GF-D8 (cell line): ENCODE measurements at regions not wholly inside any gene's neighbourhood (a gene's known extent, or its start where the extent isn't known, plus 50 kb on each side); places are given as distances from the start of the nearest gene placed in this dataset.

Source experiments
- DNase-seq: peaks from one replicate; lab custom pipeline; 2025; lab: John Stamatoyannopoulos, UW

DNA sequence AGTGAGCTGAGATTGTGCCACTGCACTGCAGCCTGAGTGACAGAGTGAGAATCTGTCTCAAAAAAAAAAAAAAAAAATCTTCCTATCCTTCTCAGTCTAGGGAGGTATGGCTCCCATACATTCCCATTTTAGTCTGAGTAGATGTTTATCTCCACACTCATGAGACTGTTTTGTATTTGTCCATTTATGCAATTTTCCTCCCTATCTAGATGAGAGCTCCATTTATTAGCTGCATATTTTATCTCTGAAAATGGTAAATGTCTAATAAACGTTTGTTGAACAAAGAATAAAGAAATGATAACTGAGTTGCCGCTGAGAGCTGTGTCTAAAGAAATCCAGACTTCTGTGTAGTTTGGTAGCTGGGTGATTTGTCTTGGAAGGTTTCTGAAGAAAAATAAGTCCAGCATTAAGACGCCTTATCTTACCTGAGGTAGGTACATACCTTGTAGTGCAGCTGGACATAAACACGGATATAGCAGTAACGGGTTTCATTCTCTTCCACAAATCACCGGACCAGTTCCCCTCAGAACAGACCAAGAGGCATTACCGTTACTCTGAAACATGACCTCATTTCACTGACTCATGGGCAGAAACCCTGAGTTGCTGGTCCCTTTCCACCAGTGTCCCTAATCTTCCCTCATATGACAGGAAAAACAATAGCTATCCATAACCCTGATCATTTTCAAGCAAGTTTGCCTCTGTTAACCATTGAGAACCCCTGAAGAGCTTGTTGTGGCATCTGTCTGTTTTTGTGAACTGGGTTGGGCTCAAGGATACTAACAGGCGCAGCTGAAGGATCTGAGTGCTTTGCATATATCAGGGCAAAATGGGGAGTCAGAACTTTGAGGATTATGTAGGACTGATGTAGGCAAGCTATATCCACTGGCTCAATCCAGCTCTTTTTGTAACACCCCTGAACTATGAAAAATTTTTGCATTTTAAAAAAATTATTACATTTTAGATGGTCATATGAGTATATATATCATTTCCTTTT lies 177.4 kb upstream of the XYLT1 start:
- DNase-seq = no peak

DNA sequence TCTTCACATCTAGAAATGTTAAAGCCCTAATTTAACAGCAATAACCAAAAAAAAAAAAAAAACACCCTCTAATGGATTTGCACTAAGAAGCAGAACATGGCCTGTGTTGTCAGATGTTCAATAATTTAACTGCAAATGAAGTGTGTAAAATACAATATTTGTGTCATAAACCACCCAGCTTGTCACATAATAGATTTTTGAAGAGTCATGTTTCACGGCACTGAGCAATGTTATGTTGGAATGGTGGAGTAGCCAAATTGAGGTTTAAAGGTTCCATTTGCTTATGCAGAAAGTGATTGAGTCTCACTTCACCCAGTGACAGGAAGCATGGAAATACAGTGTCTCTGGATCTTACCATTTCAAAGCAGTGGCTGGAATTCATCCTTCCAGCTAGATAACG lies 173.2 kb upstream of the XYLT1 start:
- DNase-seq = no peak

DNA sequence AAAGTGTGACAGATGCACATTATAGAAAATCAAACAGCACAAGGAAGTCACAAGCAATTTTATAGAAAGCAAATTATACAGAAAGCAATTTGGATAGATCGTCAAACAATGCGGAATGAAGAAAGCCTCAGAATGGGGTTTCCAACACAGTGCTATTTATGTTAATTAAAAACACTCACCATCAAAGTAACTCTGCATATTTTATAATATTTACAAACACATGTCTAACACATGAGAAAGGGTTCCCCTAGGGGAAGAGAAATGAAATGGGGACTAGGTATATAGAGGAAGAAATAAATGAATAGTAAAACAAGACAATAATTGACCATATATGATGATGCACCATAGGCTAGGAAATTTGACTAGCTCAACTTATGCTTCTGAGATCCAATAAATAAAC lies 171.2 kb upstream of the XYLT1 start:
- DNase-seq = no peak

DNA sequence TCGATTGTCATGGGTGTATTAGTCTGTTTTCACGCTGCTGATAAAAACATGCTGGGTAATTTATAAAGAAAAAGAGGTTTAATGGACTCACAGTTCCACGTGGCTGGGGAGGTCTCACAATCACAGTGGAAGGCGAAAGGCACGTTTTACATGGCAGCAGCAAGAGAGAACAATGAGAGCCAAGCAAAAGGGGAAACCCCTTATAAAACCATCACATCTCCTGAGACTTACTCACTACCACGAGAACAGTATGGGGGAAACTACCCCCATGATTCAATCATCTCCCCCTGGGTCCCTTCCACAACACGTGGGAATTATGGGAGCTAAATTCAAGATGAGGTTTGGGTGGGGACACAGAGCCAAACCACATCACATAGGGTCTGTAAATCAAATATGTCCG lies 167.4 kb upstream of the XYLT1 start:
- DNase-seq = no peak

DNA sequence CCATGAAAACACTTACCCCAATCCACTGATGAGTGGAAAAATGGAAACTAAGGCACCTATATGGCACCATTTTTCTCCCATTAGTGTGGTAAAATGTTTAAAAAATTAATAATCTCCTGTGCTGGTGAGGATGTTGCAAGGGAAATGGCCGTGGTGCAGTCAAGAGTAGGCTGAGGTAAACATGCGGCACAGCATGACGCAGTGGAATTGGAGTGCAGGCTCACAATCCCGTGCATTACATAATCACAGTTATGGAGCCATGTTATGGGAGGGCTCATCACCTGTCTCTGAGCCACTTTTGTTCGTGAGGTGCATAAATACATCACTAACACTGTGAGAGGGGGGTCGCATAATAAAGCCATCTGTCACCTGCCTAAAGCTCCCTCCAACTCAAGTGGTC lies 164.4 kb upstream of the XYLT1 start:
- DNase-seq = no peak

DNA sequence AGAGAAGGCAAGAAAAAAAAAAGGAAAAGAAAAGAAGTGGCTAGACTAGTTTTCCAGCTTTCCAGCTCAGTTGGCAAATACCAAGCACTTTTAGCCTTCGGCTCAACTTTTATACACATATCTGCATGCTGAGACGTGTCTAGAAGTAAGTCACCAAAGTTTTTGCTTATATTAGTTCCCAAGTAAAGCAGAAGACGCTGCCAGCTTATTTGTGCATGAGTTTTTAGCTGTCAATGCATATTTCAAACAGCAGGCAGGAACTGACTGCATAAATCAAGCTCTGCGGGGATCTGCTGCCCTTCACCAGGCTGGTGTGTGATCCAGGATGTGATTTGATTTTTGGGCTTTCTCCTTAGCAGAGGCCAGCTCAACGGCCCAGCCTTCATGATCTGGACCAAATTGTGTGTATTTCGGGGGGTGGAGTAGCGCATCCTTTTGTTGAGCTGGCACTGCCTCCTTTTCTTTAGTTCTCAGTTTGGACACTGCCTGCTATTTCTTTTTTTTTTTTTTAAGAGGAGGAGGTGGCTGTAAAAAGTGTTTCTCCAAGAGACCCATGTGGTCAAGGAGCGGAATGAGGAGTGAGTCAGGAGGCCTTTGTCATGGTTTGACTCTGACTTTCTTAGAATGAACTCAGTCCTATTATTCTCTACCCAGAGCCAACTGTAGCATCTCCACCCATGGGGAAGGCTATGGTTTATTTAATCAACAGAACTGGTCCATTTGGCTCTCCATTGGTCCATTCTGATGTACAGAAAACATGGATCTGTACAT lies 162.6 kb upstream of the XYLT1 start:
- no peak for DNase-seq

DNA sequence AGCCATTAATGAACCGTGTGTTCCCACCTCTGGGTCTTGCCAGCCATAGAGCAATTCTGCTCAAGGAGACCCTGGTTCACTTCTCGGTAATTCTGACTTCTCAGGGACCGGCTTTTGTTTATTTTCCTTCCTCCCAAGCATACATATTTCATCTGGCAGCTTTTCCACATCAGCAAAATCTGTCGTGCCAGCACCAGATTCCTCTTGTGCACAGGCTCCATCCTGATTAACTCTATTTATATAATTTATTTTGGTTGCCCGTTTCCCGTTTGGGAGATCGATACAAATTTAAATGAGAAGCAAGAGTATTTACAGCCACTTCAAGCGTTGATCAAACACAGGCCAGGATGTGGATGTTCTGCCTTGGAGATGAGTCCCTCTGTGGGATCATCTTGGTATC lies 161.9 kb upstream of the XYLT1 start:
- DNase-seq = no peak

DNA sequence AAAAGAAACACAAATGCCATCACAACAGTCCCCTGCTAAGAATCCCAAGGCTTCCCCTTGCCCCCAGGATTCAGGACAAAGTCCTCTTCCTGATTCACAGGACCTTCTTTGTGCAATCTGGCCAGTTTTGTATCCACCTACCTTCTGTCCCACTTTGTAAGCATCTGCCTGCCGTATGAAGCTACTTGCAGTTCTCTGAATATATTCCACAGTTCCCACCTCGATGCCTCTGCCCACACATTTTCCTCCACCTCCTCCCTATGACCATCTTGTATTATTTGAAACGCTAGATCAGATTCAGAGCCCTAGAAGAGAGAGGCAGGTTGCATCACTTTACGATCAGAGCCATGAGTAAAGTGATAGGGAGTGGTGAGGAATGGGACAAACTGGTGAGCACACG lies 159.2 kb upstream of the XYLT1 start:
- no peak for DNase-seq

DNA sequence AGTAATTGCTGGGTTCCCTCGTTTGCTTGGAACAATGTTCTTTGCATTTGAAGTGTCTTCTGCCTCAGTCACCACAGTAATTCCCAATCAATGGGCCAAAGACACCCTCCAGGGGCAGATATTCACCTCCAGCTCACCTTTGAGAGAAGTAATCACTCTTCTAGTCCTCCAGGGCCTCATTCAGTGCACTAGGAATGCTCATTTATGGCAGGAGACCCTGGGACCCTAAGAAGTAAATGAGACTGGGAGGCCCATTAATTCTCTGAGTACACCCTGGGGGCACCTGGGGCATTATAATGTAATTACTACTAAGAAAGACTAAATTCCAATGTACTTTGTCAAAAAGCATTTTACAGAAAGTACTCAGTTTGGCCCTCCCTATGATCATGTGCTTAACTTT lies 158.2 kb upstream of the XYLT1 start:
- no peak for DNase-seq

DNA sequence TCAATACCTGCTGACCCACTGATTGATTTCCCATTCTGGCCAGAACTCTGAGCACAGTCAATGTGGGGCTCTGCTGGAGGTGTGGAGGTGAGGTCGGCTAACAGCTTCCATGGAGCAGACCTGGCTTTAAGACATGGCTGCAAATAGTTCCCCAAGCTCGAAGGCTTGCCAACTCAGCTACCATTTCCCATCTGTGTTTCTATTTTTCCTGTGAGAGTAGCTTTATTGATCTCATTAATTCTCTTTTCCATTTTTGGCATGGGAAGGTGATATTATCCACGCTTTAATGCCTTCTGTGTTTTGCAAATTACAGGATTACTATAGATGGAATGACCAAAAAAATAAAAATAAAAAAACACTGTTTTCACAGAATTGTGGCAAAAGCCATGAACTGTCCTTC lies 151.6 kb upstream of the XYLT1 start:
- DNase-seq = no peak

DNA sequence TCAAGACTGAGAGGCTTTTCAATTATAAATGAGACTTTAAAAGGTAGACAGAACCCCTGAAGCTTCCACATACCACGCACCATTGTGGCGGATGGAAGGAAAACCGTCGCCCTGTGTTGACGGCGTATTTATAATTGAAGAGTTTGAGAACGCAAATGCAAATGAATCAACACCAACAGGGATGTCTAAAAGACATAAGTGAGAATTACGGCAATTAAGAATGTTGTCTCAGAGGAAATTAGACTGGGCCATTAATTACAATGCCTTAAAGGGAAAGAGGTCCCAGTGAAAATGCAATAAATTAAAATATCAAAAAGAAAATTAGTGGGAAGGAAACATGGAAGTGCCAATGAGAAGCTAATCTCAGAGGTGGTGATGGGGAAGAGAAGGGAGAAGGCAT lies 148.5 kb upstream of the XYLT1 start:
- no peak for DNase-seq

DNA sequence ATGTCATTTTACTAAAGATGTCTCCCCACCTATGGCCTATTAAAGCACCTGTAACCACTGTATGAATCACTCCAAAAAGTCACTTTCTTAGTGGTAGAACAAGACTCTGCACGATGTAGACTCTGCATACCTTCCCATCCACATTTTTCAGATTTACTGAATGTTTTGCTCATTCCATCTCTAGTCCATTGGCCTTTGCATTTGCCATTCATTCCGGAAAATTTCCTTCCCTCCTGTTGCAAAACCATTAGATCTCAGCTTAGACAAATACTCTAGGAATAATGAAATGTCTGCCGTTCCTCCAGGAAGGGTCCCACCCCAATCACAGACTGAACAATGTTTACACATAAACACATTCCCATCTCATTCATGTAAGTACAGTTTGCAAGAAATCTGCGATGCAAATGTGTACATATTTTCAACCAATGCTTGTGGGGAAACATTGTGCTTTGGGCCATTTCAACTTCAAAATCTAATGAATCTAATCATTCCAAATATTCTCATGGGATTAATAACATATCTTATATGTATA lies 146.3 kb upstream of the XYLT1 start:
- DNase-seq = no peak

DNA sequence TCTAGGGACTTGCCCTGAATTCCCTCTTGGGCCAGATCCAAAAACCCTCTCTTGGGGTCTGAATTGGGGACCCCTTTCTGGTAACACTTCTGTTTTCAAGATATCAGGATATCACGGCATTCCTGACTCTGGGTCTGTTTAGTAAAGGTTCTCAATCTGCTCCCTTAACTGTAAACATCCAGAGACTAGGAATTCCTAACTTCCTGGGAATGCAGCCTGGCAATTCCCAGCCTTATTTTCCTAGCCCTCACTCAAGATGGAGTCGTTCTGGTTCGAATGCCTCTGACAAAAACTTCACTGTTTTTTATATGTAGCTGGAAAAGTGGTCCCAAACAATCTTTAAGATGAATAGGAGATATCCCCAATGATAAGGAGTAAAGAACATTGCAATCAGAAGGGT lies 141.6 kb upstream of the XYLT1 start:
- DNase-seq = no peak

DNA sequence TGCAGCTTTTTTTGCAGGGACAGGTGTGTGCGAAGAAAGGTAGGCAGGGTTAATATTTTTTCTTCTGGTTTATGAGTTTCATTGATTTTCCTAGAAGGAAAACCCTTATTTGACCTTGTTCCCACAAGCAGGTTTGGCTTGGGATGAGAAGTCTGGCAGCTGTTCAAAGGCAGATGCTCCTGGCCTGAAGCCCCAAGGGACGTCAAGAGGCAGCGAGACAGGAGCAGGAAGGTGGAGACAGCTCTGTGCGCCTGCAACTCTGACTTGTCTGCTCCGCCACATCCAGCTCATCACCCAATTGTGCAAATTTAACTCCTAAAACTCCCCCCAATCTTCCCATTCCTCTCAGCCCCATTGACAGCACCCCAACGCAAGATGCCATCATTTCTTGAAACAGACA lies 136.8 kb upstream of the XYLT1 start:
- no peak for DNase-seq

DNA sequence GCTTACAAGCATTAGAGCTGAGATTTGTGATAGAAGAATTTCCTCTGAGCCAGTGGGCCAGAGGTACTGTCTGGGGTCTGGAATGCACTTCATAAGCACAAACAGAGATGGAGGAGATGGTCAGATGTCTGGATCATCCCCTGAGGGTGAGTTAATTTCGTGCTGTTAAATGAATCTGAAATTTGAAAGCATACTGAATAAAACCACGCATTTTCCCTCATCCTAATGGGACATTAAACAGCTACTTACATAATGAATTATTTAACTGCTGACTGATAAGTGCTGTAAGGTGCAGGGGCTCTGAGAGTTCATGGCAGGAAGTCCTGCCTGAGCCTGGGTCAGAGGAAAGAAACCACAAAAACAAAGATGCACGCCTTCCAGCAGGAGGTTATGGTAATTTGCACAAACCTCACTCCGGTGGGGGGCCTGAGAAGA lies 136.3 kb upstream of the XYLT1 start:
- no peak for DNase-seq

DNA sequence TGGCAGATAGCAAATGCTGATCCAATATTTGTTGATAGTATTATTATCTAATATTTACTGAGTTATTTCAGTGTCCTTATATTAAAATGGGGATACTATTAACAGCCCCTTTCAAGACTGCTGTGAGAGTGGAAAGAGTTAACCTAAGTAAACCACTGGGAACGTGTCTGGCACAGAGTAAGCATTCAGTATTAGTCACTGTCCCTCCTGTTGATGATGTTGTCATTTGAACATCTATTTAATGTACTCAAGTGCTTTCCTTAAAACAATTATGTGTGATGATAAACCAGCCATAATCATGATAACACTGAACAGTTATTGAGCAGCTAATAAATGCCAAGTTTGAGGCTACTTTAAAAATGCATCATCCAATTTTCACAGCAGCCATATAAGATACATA lies 135.7 kb upstream of the XYLT1 start:
- DNase-seq = no peak

DNA sequence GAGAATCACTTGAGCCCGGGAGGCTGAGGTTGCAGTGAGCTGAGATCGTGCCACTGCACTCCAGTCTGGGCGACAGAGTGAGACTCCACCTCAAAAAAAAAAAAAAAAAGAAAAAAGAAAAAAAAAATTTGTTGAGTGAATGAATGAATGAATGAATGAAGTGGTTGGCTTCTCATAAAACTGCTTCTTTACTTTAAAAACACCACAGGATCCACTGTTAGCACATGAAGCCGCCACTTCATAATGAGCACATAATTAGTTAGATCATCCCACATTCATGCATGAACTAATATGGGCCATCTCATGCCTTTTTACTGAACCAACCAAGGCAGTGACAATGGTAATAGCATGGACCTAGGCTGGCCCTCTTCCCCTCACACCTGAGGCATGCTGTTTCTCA lies 135.0 kb upstream of the XYLT1 start:
- DNase-seq = no peak

DNA sequence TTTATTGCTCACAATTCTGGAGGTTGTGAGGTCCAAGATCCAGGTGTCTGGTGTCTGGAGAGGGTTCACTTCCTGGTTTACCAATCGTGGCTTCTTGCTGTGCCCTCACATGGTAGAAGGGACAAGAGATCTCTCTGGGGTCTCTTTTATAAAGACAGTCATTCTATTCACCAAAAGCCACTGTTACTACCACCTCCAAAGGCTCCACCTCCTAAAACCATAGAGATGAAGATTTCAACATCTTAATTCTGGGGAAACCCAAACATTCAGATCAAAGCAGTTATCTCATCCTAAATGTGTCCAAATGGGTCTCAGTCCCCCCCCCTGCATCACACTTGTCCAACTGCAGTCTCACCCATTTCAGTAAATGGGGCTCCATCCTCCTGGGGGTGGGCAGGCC lies 132.9 kb upstream of the XYLT1 start:
- DNase-seq = no peak

DNA sequence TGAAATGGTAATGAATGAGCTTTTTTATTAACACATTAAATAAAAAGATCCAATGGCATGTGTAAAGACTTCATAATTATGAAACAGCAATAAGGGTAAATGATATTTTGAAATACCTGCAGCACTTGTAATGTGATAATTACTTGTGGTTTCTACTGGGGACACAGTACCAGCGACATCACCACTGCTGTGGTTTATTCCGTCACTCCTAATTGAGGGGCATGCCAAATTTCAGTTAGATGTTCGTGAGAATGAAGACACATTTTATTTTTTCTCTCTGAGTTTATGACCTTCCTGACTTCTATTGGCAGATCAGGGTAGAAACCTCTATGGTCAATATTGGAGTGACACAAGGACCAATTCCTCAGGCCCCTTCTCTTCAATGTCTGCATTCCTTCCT lies 131.9 kb upstream of the XYLT1 start:
- no peak for DNase-seq

DNA sequence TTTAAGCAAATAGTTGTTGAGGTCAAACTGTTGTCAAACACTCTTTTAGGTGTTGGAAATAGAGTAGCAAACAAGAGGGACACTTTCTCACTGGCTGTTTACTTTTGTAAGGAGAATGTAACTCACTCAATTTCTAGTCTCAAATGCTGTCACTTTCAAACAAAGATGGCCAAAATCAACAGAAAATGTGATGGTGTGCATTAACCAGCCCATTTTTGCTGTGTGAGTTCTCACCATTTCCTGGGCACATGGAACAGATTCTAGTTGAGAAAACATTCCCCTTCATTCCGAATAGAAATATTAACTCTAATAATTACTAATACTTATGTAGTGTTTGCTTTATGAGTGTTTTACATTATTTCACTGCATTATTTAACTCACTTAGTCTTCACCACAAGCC lies 128.2 kb upstream of the XYLT1 start:
- DNase-seq = no peak

DNA sequence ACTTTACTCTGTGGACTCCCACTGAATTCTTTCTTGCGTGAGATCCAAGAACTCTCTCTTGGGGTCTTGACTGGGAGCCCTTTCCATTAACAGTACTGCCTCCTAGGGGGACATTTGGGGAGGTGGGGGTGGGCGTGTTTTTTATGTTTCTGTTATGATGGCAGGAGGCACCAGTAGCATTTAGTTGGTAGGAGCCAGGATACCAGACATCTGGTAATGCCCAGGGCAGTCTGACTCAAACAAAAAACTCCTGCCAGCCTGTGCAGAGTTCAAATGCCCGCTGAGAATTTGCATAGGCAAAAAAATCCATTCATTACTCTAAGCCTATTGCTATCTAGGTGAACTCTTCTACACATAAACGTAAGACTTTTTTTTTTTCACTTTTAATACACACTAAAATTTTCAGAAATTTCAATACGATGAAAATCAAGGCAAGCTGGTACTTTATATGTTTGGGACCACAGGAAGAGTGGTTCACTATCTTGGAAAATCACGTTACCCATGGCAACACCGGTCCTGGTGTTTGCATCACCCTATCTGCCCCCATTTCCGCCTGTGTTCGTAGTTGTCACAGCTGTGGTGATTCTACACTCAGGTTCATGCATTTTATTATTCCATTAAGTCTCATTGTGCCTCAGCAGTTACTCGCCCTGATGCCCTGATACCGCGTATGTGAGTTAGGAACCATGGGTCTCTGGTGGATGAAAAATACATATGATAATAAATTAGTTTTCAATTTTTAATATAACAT lies 121.1 kb upstream of the XYLT1 start:
- no peak for DNase-seq
